ENCODE measurements at regions not wholly inside any gene's neighbourhood (a gene's known extent, or its start where the extent isn't known, plus 50 kb on each side); places are given as distances from the start of the nearest gene placed in this dataset.

DNA sequence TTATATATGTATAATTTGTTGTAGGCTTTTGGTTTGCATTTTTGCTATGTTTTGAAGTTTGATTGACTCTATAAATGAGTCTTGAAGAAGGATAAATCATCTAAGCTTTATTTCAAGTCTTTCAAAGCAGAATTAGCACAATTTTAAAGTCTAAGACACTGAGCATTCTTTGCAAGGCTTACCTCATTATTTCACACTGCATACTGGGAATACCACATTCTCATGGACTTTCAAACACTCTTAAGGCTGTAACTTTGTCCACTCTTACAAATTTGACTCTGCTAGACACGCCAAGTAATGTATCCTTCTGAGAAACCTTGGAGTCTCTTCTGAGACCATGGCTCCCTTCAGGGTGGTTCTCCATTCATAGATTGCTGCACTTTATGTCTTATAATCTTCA, 281.3 kb upstream of the COL8A1 start:
- TF ChIP-seq, protein P1, sequence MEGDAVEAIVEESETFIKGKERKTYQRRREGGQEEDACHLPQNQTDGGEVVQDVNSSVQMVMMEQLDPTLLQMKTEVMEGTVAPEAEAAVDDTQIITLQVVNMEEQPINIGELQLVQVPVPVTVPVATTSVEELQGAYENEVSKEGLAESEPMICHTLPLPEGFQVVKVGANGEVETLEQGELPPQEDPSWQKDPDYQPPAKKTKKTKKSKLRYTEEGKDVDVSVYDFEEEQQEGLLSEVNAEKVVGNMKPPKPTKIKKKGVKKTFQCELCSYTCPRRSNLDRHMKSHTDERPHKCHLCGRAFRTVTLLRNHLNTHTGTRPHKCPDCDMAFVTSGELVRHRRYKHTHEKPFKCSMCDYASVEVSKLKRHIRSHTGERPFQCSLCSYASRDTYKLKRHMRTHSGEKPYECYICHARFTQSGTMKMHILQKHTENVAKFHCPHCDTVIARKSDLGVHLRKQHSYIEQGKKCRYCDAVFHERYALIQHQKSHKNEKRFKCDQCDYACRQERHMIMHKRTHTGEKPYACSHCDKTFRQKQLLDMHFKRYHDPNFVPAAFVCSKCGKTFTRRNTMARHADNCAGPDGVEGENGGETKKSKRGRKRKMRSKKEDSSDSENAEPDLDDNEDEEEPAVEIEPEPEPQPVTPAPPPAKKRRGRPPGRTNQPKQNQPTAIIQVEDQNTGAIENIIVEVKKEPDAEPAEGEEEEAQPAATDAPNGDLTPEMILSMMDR (IDR thresholded peaks at IDR 0.05), result no peak
- no peak for TF ChIP-seq POLR2A (IDR thresholded peaks at IDR 0.05)
